GM12865 (cell line): ENCODE measurements at regions not wholly inside any gene's neighbourhood (a gene's known extent, or its start where the extent isn't known, plus 50 kb on each side); places are given as distances from the start of the nearest gene placed in this dataset.
"Not testable (repeated sequence)": the region's sequence is repeated elsewhere in the genome, so short reads cannot be mapped to it uniquely, and the experiment has no call there.

ENCODE experiments used
- DNase-seq: peaks from one replicate; pipeline ENCODE4 v3.0.0; 2010; ENCODE audit warnings: low read depth
- H3K4me3 ChIP-seq: 2 replicates; pipeline ENCODE4 v1.5.1; 2011; ENCODE audit warnings: mild to moderate bottlenecking, low read depth, low read length, control low read depth
- CTCF ChIP-seq: IDR thresholded peaks from 2 replicates; pipeline ENCODE4 v1.5.1; 2011; ENCODE audit warnings: low read length, control low read depth, low read depth, inconsistent platforms; ENCODE audit not compliant: insufficient read depth; ENCODE audit errors: missing control alignments

- H3K4me3 ChIP-seq = no peak overlapping the region
- no peak for DNase-seq
- TF ChIP-seq CTCF = no peak
Observed at GRCh38 chr10:17523917-17524316, 69.5 kb upstream of the ST8SIA6 start.

DNA sequence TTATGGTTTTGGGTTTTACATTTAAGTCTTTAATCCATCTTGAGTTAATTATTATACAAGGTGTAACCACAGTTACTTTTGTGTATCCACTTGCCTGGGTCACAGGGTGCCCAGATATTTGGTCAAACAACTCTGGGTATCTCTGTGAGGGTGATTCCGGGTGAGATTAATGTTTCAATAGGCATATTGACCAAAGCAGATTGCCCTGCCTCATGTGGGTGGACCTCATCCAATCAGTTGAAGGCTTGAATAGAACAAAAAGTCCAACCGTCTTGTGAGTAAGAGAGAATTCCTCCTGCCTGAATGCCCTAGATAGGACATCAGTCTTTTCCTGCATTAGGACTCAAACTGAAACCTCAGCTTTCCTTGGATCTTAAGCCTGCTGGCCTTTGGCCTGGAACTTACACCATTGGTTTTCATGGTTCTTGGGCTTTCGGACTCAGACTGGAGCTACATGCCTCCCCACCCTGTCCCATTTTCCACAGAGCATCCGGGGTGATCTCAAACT is 68.9 kb upstream of the ST8SIA6 start:
- no peak for TF ChIP-seq CTCF
- DNase-seq = no peak
- no peak overlapping the region for H3K4me3 ChIP-seq

DNA sequence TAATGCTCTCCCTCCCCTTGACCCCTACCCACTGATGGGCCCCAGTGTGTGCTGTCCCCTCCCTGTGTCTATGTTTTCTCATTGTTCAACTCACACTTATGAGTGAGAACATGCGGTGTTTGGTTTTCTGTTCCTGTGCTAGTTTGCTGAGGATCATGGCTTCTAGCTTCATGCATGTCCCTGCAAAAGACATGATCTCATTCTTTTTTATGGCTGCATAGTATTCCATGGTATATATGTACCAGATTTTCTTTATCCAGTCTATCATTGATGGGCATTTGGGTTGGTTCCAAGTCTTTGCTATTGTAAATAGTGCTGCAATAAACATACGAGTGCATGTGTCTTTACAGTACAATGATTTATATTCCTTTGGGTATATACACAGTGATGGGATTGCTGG is 67.9 kb upstream of the ST8SIA6 start:
- not testable (repeated sequence) for DNase-seq, H3K4me3 ChIP-seq

DNA sequence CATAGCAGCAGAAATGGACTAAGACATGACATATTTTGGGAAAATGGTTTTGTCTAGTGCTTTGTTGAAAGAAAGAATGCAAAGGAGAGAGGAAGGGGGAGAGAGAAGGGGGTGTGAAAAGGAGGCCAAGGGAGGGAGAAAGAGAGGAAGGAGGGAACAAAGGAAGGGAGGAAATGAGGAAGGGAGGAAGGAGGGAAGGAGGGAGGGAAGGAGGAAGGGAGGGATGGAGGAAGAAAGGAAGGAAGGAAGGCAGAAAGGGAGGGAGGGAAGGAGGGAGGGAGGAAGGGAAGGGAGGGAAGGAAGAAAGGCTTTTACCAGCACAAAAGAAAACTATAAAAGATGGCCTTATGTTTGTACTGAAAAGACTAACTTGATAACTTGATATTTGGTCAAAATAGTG is 65.1 kb upstream of the ST8SIA6 start:
- no peak for DNase-seq
- TF ChIP-seq CTCF = no peak
- no peak overlapping the region for H3K4me3 ChIP-seq

GRCh38 chr10:17518338-17518737 is 63.9 kb upstream of the ST8SIA6 start:
- TF ChIP-seq CTCF = no peak
- DNase-seq = no peak
- H3K4me3 ChIP-seq = no peak overlapping the region

- no peak for DNase-seq
- H3K4me3 ChIP-seq = no peak overlapping the region
- no peak for TF ChIP-seq CTCF
Observed at GRCh38 chr10:17516376-17516775, 62.0 kb upstream of the ST8SIA6 start.

GRCh38 chr10:17512341-17513001 is 58.1 kb upstream of the ST8SIA6 start:
- TF ChIP-seq CTCF = no peak
- H3K4me3 ChIP-seq = no peak overlapping the region
- peak; percentile 12 for DNase-seq
